ENCODE measurements at regions not wholly inside any gene's neighbourhood (a gene's known extent, or its start where the extent isn't known, plus 50 kb on each side); places are given as distances from the start of the nearest gene placed in this dataset.
"Not testable (repeated sequence)": the region's sequence is repeated elsewhere in the genome, so short reads cannot be mapped to it uniquely, and the experiment has no call there.

- DNase-seq, result no peak
Measured at GRCh38 chr1:5623399-5623798, 368.8 kb downstream of the NPHP4 start.

DNA sequence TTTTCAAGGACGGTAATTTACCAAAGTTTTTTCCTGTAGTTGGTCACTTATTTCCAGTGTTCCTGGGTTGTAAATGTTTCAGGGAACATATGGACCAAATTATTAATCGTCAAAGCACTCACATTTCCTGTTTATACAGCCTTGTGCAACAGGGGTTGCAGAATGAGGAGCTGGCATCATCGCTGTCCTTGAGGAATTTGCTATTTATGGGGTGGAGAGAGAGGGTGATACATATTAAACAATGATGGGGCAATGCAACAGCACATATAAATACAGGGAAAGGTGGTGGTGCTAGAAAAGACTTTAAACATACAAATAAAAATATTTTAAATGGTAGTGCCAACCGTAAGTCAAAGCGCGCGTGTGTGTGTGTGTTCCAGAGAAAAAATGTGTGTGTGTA, 369.8 kb downstream of the NPHP4 start:
- no peak for DNase-seq

DNA sequence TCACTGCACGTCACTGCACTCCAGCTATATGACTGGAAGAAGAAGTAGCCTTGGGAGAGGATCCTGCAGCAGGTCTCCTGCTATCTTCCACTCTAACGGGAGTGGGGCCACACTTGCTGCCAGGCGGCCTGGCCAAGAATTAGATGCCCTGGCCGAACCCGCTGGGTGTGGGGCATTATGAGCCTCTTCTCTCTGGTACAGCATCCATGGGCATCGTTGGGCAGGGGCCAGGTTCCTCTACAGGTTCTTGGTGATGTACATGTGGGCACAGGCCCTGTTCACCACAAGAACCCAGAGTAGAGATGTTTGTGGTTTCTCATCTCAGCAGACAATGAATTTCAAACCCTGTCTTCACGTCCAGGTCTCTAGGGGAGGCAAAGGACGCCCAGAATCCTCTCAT, 370.5 kb downstream of the NPHP4 start:
- no peak for DNase-seq

DNA sequence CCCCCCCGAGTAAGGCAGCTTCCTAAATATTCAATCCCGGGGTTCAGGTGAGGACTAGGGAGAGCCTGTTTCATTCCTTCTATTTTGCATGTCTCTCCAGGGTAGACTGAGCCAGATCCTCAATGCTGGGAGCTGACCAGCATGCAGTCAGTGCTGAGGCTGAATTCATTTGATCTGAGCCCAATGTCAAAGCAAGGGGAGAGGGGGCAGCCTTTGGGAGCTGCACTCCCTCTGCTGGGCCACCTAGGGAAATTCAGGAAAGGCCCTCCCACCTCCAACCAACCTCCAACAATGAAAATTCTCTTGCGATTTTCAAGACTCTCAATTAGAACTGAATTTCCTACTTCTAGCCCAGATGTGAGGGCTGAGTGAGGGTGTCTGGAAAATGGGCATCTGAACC, 371.2 kb downstream of the NPHP4 start:
- no peak for DNase-seq

DNA sequence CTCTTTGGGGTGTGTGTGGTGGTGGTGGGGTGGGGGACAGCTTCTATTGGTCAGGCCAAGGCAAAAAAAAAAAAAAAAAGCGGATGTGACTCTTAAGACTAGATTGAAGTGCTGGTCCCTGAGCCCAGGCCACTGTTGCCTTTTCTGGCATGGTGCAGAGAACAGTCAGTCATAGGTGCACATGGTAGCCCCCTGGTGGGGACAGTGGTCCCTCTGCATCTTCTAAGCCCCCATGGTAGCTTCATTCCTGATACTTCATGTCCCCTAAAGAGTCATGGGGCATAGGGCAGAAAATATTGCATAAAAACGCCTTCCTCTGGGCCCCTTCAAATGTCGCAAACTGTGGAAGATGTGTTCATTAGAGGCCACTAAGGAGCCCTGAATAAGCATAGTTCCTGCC, 371.8 kb downstream of the NPHP4 start:
- DNase-seq, result no peak

DNA sequence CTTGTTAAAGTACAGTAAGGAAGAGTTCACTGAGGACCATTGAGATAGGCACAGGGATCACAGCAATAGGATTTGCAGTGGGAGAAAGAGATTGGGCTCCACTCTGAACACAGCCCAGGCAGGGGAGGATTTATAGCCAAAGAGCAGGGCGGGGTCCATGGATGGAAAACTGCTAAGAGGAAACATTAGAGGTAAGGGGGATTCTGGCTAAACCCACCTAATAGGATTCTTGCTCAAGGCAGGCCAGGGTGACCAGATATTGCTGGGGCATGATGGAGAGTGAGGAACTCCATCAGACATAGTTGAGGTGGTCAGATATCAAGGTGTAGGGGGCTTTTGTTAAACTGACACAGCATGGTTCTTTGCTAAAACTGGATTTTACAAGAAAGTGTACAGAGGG, 372.8 kb downstream of the NPHP4 start:
- no peak for DNase-seq

- DNase-seq, result no peak
Measured at GRCh38 chr1:5617546-5617945, 374.7 kb downstream of the NPHP4 start.

- no peak for DNase-seq
Measured at GRCh38 chr1:5617179-5617520, 375.1 kb downstream of the NPHP4 start.

- no peak for DNase-seq
Measured at GRCh38 chr1:5616366-5617178, 375.7 kb downstream of the NPHP4 start.

DNA sequence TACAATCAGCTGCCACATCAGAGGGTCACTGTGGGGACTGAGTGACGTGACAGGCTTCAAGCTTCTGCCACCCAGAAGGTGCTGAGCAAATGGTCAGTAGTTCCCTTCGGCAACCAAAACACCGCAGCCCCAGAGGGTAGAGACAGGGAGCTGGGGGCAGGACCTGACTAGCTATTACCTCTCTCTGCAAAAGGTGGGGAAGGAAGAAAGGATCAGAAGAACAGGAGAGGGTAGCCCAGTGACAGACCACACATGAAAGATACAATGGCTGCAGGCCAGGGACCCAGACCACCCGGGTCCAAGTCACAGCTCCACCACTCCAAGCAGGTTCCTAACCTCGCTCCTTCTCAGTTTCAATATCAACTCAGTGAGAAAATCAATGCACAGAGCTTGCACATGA, 377.1 kb downstream of the NPHP4 start:
- DNase-seq, result no peak

- no peak for DNase-seq
Measured at GRCh38 chr1:5613900-5614299, 378.3 kb downstream of the NPHP4 start.

- no peak for DNase-seq
Measured at GRCh38 chr1:5611851-5612250, 380.4 kb downstream of the NPHP4 start.

- no peak for DNase-seq
Measured at GRCh38 chr1:5611431-5611830, 380.8 kb downstream of the NPHP4 start.

DNA sequence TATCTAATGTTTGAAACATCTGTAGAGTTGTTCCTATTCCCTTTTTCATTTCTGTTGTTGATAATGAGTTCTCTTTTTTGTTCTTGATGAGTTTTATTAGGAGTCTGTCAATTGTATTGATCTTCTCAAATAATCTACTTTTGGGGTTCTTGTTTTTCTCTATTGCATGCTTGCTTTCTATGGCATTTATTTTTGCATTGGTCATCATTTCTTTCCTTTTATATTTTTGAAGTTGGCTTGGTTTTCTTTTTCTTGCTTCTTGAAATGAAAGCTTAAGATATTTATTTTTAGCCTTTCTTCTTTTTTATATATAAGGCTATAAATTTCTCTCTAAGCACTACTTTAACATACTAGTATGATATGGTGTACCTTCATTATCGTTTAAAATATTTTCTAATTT, 381.8 kb downstream of the NPHP4 start:
- DNase-seq, result no peak

- no peak for DNase-seq
Measured at GRCh38 chr1:5603353-5604104, 388.7 kb downstream of the NPHP4 start.

DNA sequence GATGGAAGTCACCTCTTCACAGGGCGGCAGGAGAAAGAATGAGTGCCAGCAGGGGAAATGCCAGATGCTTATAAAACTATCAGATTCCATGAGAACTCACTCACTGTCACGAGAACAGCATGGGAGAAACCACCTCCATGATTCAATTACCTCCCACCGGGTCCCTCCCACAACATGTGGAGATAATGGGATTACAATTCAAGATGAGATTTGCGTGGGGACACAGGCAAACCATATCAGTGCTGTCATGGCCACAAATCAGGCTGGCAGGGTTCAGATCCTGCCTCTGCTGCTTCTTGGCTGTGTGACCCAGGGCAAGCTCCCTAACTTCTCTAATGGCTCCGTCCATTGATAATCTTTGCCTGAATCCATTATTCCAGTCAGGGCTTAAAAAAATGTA, 389.5 kb downstream of the NPHP4 start:
- not testable (repeated sequence) for DNase-seq

DNA sequence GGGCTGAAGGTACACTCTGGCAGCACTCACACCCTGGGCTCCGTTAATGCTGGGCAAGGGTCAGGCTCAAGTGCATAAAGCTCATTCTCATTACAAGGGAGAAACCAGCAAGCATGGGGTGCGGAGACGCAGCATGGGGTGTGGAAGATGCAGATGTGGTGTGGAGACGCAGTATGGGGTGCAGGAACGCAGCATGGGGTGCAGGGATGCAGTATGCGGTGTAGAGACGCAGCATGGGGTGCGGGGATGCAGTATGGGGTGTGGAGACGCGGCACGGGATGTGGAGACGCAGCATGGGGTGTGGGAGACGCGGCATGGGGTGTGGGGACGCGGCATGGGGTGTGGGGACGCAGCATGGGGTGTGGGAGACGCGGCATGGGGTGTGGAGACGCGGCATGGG, 390.7 kb downstream of the NPHP4 start:
- no peak for DNase-seq

DNA sequence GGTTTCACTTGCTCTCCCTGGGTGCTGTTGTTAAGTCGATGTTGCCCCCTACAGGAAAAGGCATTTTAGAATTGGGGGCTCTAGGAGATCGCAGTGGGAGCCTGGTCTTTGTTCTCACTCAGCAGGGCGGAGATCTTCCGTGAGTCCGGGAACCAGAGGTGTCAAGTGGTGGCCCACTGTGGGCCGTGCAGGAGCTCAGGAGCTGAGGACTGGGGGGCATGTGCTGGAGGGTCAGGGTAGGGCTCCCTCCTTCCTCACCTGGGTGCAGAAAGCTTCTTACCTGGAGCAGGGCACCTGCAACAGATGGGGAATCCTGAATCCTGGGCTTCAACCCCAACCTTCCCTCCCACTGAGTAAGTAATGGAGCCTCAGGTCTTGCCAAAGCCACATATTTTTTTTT, 392.7 kb downstream of the NPHP4 start:
- no peak for DNase-seq

- no peak for DNase-seq
Measured at GRCh38 chr1:5598824-5599395, 393.3 kb downstream of the NPHP4 start.

- no peak for DNase-seq
Measured at GRCh38 chr1:5597991-5598823, 394.0 kb downstream of the NPHP4 start.

DNA sequence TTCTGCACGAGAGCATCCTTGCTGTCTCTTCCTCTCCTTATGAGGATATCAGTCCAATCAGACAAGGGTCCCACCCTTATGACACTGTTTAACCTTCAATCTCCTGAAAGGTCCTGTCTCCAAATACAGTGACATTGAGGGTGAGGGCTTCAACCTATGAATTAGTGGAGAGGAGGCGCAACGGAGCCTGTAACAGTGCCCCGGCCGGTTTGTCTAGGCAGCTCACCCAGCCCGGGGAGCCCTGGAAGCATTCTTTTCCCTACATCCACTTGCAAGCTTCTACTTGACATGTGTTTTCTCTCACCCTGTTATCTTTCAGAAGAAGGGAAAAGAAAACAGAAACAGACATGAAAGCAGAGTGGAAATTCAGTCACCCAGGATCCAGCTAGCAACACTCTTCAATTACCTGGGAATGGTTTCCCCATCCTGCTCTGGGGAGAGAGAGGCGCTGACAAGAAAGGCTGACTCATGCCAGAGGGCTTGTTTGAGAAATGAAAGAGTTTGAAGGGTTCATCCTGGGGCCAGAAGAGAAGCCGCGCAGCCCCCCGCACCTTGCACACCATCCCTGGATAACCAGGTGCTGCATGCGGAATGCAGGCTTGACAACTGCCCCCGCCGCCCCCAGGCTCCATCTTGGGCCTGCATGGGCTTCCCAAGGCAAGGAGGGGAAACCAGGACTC, 394.9 kb downstream of the NPHP4 start:
- no peak for DNase-seq

DNA sequence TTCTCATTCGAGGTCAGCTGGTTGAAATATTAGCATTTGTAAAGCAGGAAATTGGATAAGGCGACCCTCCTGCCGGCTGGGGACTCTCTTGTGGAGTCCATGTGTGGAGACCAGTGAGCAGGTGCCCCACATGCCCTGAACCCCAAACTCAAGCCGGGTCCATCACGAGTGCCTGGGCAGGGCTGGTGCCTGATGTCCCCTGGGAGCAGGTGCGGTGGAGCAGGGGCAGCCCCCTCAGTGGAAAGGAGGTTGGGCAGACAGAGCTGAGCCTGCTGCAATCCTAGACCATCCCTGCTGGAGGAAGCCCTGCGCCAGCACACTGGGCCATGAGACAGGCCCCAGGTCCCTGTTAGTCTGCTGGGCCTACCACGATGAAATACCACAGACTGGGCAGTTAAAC, 395.6 kb downstream of the NPHP4 start:
- DNase-seq, result no peak

All from T-helper 1 cell (primary cell).